Uterus (tissue), 3 donors: ENCODE measurements at regions not wholly inside any gene's neighbourhood (a gene's known extent, or its start where the extent isn't known, plus 50 kb on each side); places are given as distances from the start of the nearest gene placed in this dataset.

Experiments
- DNase-seq, 2 donors: peaks; one replicate each; pipeline ENCODE4 v3.0.0-alpha.2; 2019 to 2020
- H3K27ac ChIP-seq, 2 donors: fragments of 200-600 bp; sonication (generic); 1 replicate in 1 of 2; 2 replicates in 1 of 2; pipeline ENCODE4 v1.5.1; 2016 to 2018
- H3K27me3 ChIP-seq, 2 donors: fragments of 200-600 bp; sonication (generic); one replicate each; pipeline ENCODE4 v1.5.1; 2018 to 2019; ENCODE audit warnings: control low read depth in 1 of 2
- H3K36me3 ChIP-seq, 2 donors: fragments of 200-600 bp; sonication (generic); one replicate each; pipeline ENCODE4 v1.5.1; 2019; ENCODE audit warnings: control low read depth in 1 of 2
- H3K4me1 ChIP-seq, 2 donors: fragments of 200-600 bp; sonication (generic); one replicate each; pipeline ENCODE4 v1.5.1; 2018 to 2019; ENCODE audit warnings: control low read depth in 1 of 2
- H3K4me3 ChIP-seq, 2 donors: fragments of 200-600 bp; sonication (generic); 1 replicate in 1 of 2; 2 replicates in 1 of 2; pipeline ENCODE4 v1.5.1; 2018 to 2019; ENCODE audit warnings: mild to moderate bottlenecking in 1 of 2
- H3K9me3 ChIP-seq, 2 donors: fragments of 200-600 bp; sonication (generic); one replicate each; pipeline ENCODE4 v1.5.1; 2019; ENCODE audit warnings: control low read depth in 1 of 2
- CTCF ChIP-seq, 4 experiments: fragments of 200-600 bp in 2 of 4; fragments of 450-650 bp in 2 of 4; sonication (generic) in 2 of 4; IDR thresholded peaks; one replicate each; pipeline ENCODE4 v1.5.1; 2016 to 2019; ENCODE audit warnings: antibody characterized with exemption in 4 of 4, mild to moderate bottlenecking in 2 of 4, moderate library complexity in 1 of 4
- POLR2A ChIP-seq, 2 donors: fragments of 450-650 bp; IDR thresholded peaks; one replicate each; pipeline ENCODE4 v1.6.1; 2016; ENCODE audit warnings: antibody characterized with exemption in 2 of 2, mild to moderate bottlenecking in 1 of 2, moderate library complexity in 1 of 2
- intact Hi-C: fragments of 100-400 bp; cut with DNase I; formaldehyde crosslinking; loops from one replicate; pipeline ENCODE4 v1.15.1; 2023; ENCODE audit warnings: low total_unique reads
- donor health status: DM: yes; HTN: yes; CAD: no.

- H3K36me3 ChIP-seq = no peaks in the 10 kb centered on the region
- H3K9me3 ChIP-seq = no peaks in the 10 kb centered on the region
- DNase-seq = no peak
- no peaks in the 10 kb centered on the region for H3K4me1 ChIP-seq
- H3K4me3 ChIP-seq = no peak overlapping the region
- no peaks in the 10 kb centered on the region for H3K27me3 ChIP-seq
- H3K27ac ChIP-seq = no peak overlapping the region
- no peak for TF ChIP-seq CTCF (IDR thresholded peaks at IDR 0.05)
- TF ChIP-seq POLR2A (IDR thresholded peaks at IDR 0.05) = no peak
- intact Hi-C loops = no loop called here
Observed at GRCh38 chr16:73629011-73629410, 581.1 kb upstream of the ZFHX3 start.

- intact Hi-C loops = no loop called here
- TF ChIP-seq CTCF (IDR thresholded peaks at IDR 0.05) = no peak
- TF ChIP-seq POLR2A (IDR thresholded peaks at IDR 0.05) = no peak
- Histone ChIP-seq H3K9me3 (no peaks in the 10 kb centered on the region), H3K27me3 (no peaks in the 10 kb centered on the region), H3K27ac (no peak overlapping the region), H3K4me1 (no peaks in the 10 kb centered on the region), H3K4me3 (no peak overlapping the region), H3K36me3 (no peaks in the 10 kb centered on the region)
- no peak for DNase-seq
Observed at GRCh38 chr16:73617738-73618137, 569.8 kb upstream of the ZFHX3 start.

- H3K27ac ChIP-seq = no peak overlapping the region
- no peak for DNase-seq
- no peaks in the 10 kb centered on the region for H3K36me3 ChIP-seq
- intact Hi-C loops = no loop called here
- H3K4me3 ChIP-seq = no peak overlapping the region
- no peaks in the 10 kb centered on the region for H3K4me1 ChIP-seq
- no peak for TF ChIP-seq CTCF (IDR thresholded peaks at IDR 0.05)
- H3K9me3 ChIP-seq = no peaks in the 10 kb centered on the region
- H3K27me3 ChIP-seq = no peaks in the 10 kb centered on the region
Observed at GRCh38 chr16:73616770-73617169, 568.8 kb upstream of the ZFHX3 start.

- no peak overlapping the region for H3K4me3 ChIP-seq
- no peaks in the 10 kb centered on the region for H3K36me3 ChIP-seq
- no peak for DNase-seq
- H3K27ac ChIP-seq = no peak overlapping the region
- no peaks in the 10 kb centered on the region for H3K9me3 ChIP-seq
- H3K27me3 ChIP-seq = no peaks in the 10 kb centered on the region
- no peak for TF ChIP-seq POLR2A (IDR thresholded peaks at IDR 0.05)
- no peak for TF ChIP-seq CTCF (IDR thresholded peaks at IDR 0.05)
- H3K4me1 ChIP-seq = no peaks in the 10 kb centered on the region
- intact Hi-C loops = no loop called here
Observed at GRCh38 chr16:73616166-73616753, 568.3 kb upstream of the ZFHX3 start.

- no peak overlapping the region for H3K4me3 ChIP-seq
- H3K27me3 ChIP-seq = no peaks in the 10 kb centered on the region
- no peaks in the 10 kb centered on the region for H3K9me3 ChIP-seq
- H3K27ac ChIP-seq = no peak overlapping the region
- no peaks in the 10 kb centered on the region for H3K36me3 ChIP-seq
- intact Hi-C loops = no loop called here
- TF ChIP-seq POLR2A (IDR thresholded peaks at IDR 0.05) (no peak), CTCF (IDR thresholded peaks at IDR 0.05) (no peak)
- H3K4me1 ChIP-seq = no peaks in the 10 kb centered on the region
- no peak for DNase-seq
Observed at GRCh38 chr16:73615071-73615940, 567.4 kb upstream of the ZFHX3 start.
